H9 (cell line): ENCODE measurements at regions not wholly inside any gene's neighbourhood (a gene's known extent, or its start where the extent isn't known, plus 50 kb on each side); places are given as distances from the start of the nearest gene placed in this dataset.

Experiments
- DNase-seq: peaks from one replicate; pipeline ENCODE4 v3.0.0-alpha.2; 2017
- H2AFZ ChIP-seq: one replicate; pipeline ENCODE4 v1.6.1; 2013; ENCODE audit warnings: mild to moderate bottlenecking, low read length, control low read depth, moderate library complexity
- H2AK5ac ChIP-seq: 2 replicates; pipeline ENCODE4 v1.6.1; 2013; ENCODE audit warnings: low read length, control low read depth, mixed read lengths; ENCODE audit not compliant: insufficient read length
- H2BK120ac ChIP-seq: one replicate; pipeline ENCODE4 v1.6.1; 2013; ENCODE audit warnings: low read depth, mild to moderate bottlenecking, low read length, control low read depth, inconsistent platforms; ENCODE audit not compliant: poor library complexity, severe bottlenecking
- H2BK12ac ChIP-seq: 2 replicates; pipeline ENCODE4 v1.6.1; 2013; ENCODE audit warnings: low read length, control low read depth, mixed read lengths, low read depth; ENCODE audit not compliant: insufficient read length
- H2BK15ac ChIP-seq: 2 replicates; pipeline ENCODE4 v1.6.1; 2013; ENCODE audit warnings: low read depth, low read length, control low read depth
- H2BK20ac ChIP-seq: one replicate; pipeline ENCODE4 v1.6.1; 2013; ENCODE audit warnings: low read depth, mild to moderate bottlenecking, low read length, control low read depth, inconsistent platforms; ENCODE audit not compliant: poor library complexity, severe bottlenecking
- H2BK5ac ChIP-seq: 2 replicates; pipeline ENCODE4 v1.6.1; 2013; ENCODE audit warnings: low read length, control low read depth, mixed read lengths; ENCODE audit not compliant: insufficient read length
- H3K14ac ChIP-seq: 2 replicates; pipeline ENCODE4 v1.6.1; 2013; ENCODE audit warnings: low read length, control low read depth; ENCODE audit not compliant: insufficient read depth
- H3K18ac ChIP-seq: 2 replicates; pipeline ENCODE4 v1.6.1; 2013; ENCODE audit warnings: low read depth, mild to moderate bottlenecking, mixed read lengths, low read length, control low read depth; ENCODE audit not compliant: insufficient read length
- H3K23ac ChIP-seq: 2 replicates; pipeline ENCODE4 v1.6.1; 2013; ENCODE audit warnings: low read length, control low read depth, mixed read lengths, low read depth; ENCODE audit not compliant: insufficient read length
- H3K23me2 ChIP-seq: 2 replicates; pipeline ENCODE4 v1.6.1; 2013; ENCODE audit warnings: low read depth, mild to moderate bottlenecking, mixed read lengths, low read length, control low read depth; ENCODE audit not compliant: insufficient read length, poor library complexity, severe bottlenecking
- H3K27ac ChIP-seq: 2 replicates; pipeline ENCODE4 v1.5.1; 2013; ENCODE audit warnings: low read length, control low read depth, mixed read lengths, low read depth; ENCODE audit not compliant: insufficient read length
- H3K27me3 ChIP-seq: 2 replicates; pipeline ENCODE4 v1.6.1; 2013; ENCODE audit warnings: low read length, control low read depth, inconsistent platforms; ENCODE audit not compliant: insufficient read depth
- H3K4ac ChIP-seq: 2 replicates; pipeline ENCODE4 v1.6.1; 2013; ENCODE audit warnings: low read depth, mild to moderate bottlenecking, control low read depth, inconsistent platforms, low read length, moderate library complexity
- H3K4me1 ChIP-seq: 2 replicates; pipeline ENCODE4 v1.6.1; 2013; ENCODE audit warnings: low read length, control low read depth, inconsistent platforms; ENCODE audit not compliant: insufficient read depth
- H3K4me2 ChIP-seq: 2 replicates; pipeline ENCODE4 v1.6.1; 2013; ENCODE audit warnings: low read length, control low read depth, mixed read lengths; ENCODE audit not compliant: insufficient read length, insufficient read depth
- H3K56ac ChIP-seq: 2 replicates; pipeline ENCODE4 v1.6.1; 2013; ENCODE audit warnings: low read depth, mild to moderate bottlenecking, mixed read lengths, low read length, control low read depth; ENCODE audit not compliant: insufficient read length
- H3K79me1 ChIP-seq: 2 replicates; pipeline ENCODE4 v1.6.1; 2013; ENCODE audit warnings: low read depth, mild to moderate bottlenecking, moderate library complexity, low read length, control low read depth, inconsistent platforms; ENCODE audit not compliant: insufficient read depth, poor library complexity, severe bottlenecking
- H3K79me2 ChIP-seq: 2 replicates; pipeline ENCODE4 v1.6.1; 2013; ENCODE audit warnings: low read length, control low read depth, inconsistent platforms; ENCODE audit not compliant: insufficient read depth
- H3K9ac ChIP-seq: 2 replicates; pipeline ENCODE4 v1.6.1; 2013; ENCODE audit warnings: low read length, control low read depth, mixed read lengths; ENCODE audit not compliant: insufficient read length; ENCODE audit errors: extremely low read depth
- H3K9me3 ChIP-seq: one replicate; pipeline ENCODE4 v1.6.1; 2013; ENCODE audit warnings: low read depth, low read length, inconsistent platforms; ENCODE audit not compliant: control insufficient read depth
- H3T11ph ChIP-seq: one replicate; pipeline ENCODE4 v1.6.1; 2013; ENCODE audit warnings: mild to moderate bottlenecking, low read length, control low read depth, inconsistent platforms
- H4K20me1 ChIP-seq: one replicate; pipeline ENCODE4 v1.6.1; 2013; ENCODE audit not compliant: control insufficient read depth, insufficient read length, insufficient read depth
- H4K5ac ChIP-seq: 2 replicates; pipeline ENCODE4 v1.6.1; 2013; ENCODE audit warnings: low read depth, mild to moderate bottlenecking, mixed read lengths, low read length, control low read depth; ENCODE audit not compliant: insufficient read length
- H4K8ac ChIP-seq: replicated peaks from 2 replicates; pipeline ENCODE4 v1.6.1; 2013; ENCODE audit warnings: low read length, control low read depth, mixed read lengths, low read depth; ENCODE audit not compliant: insufficient read length
- H4K91ac ChIP-seq: 2 replicates; pipeline ENCODE4 v1.6.1; 2013; ENCODE audit warnings: low read depth, mild to moderate bottlenecking, moderate library complexity, mixed read lengths, low read length, control low read depth; ENCODE audit not compliant: insufficient read length
- H3K27ac Mint-ChIP-seq, 3 experiments: 2 replicates in 2 of 3; 3 replicates in 1 of 3; pipeline ENCODE4 v1.8.0; 2020 to 2021; ENCODE audit warnings: mixed read lengths in 3 of 3, mild to moderate bottlenecking in 1 of 3, moderate library complexity in 1 of 3
- H3K27me3 Mint-ChIP-seq: 2 replicates; pipeline ENCODE4 v1.8.0; 2021; ENCODE audit warnings: low read depth, mild to moderate bottlenecking, moderate library complexity, mixed read lengths
- H3K36me3 Mint-ChIP-seq, 3 experiments: 2 replicates in 2 of 3; 3 replicates in 1 of 3; pipeline ENCODE4 v1.8.0; 2020 to 2021; ENCODE audit warnings: low read depth in 3 of 3, mixed read lengths in 3 of 3; ENCODE audit not compliant: insufficient read depth in 1 of 3
- H3K4me1 Mint-ChIP-seq, 2 experiments: 2 replicates each; pipeline ENCODE4 v1.8.0; 2020; ENCODE audit warnings: mixed read lengths in 2 of 2
- H3K4me3 Mint-ChIP-seq, 2 experiments: 2 replicates in 1 of 2; 3 replicates in 1 of 2; pipeline ENCODE4 v1.8.0; 2020 to 2021; ENCODE audit warnings: mild to moderate bottlenecking in 2 of 2, mixed read lengths in 2 of 2, moderate library complexity in 1 of 2
- H3K9me3 Mint-ChIP-seq, 2 experiments: 2 replicates in 1 of 2; 3 replicates in 1 of 2; pipeline ENCODE4 v1.8.0; 2020; ENCODE audit warnings: mild to moderate bottlenecking in 2 of 2, mixed read lengths in 2 of 2, moderate library complexity in 1 of 2
- WGBS: extraction: QIAGEN DNeasy Blood & Tissue Kit; methylation state at CpG from one replicate; pipeline ENCODE4 v1.1.7; 2013; ENCODE audit warnings: missing lambda C conversion rate, low lambda C conversion rate, mixed read lengths; ENCODE audit not compliant: insufficient read length; ENCODE audit errors: extremely low coverage; 5-methylcytosine and 5-hydroxymethylcytosine counted together
- TF ChIP-seq, protein P1 (sequence below): fragments of 200-600 bp; sonication (generic); conservative IDR thresholded peaks from 3 replicates; pipeline ENCODE4 v1.8.0; 2021; ENCODE audit warnings: antibody characterized with exemption, mild to moderate bottlenecking

DNA sequence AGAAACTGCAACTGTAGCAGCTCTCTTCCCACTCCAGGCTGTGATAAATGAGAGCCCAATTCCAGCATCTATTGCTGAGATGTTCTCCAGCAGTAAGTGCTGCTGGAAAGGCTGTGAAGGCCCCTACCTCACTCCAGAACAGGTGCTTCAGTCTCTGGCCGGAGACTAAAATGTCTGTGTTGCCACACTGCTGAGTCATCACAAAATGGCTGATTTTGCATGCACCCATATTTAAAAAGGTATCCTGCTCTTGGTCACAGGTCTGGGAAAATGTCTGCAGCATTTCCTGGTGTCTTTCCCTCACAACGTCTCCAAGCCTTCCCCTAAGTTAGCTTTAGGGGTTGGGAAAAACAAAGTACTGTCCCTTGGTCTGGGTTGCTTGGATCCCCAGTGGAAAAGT lies 95.1 kb downstream of the TPBG start:
- Histone ChIP-seq H3K27ac (no peak overlapping the region), H3K4me1 (no peaks in the 10 kb centered on the region), H2BK12ac (no peak overlapping the region), H3K4ac (no peak overlapping the region), H2AFZ (no peak overlapping the region), H3K9ac (no peak overlapping the region), H2BK20ac (no peak overlapping the region), H3K23me2 (no peaks in the 10 kb centered on the region), H2BK120ac (no peak overlapping the region), H4K20me1 (no peaks in the 10 kb centered on the region), H3K23ac (no peak overlapping the region), H4K5ac (no peak overlapping the region), H3K18ac (no peak overlapping the region), H3K27me3 (no peaks in the 10 kb centered on the region), H2BK15ac (no peak overlapping the region), H3K9me3 (no peaks in the 10 kb centered on the region), H4K91ac (no peak overlapping the region), H3K79me1 (no peaks in the 10 kb centered on the region), H3K79me2 (no peaks in the 10 kb centered on the region), H3K14ac (no peak overlapping the region), H3K4me2 (no peak overlapping the region), H4K8ac (no peak overlapping the region), H3T11ph (no peak overlapping the region), H2BK5ac (no peak overlapping the region), H2AK5ac (no peak overlapping the region), H3K56ac (no peak overlapping the region)
- H3K27ac Mint-ChIP-seq: no peak overlapping the region
- no peak overlapping the region for H3K4me3 Mint-ChIP-seq
- H3K9me3 Mint-ChIP-seq: peaks cover 9 to 19% of the 10 kb centered on the region in 2 experiments; a peak in 4 of 5 replicates
- peaks cover 3 to 16% (median 7%) of the 10 kb centered on the region in 3 experiments; a peak in 5 of 7 replicates for H3K36me3 Mint-ChIP-seq
- TF ChIP-seq, protein P1, sequence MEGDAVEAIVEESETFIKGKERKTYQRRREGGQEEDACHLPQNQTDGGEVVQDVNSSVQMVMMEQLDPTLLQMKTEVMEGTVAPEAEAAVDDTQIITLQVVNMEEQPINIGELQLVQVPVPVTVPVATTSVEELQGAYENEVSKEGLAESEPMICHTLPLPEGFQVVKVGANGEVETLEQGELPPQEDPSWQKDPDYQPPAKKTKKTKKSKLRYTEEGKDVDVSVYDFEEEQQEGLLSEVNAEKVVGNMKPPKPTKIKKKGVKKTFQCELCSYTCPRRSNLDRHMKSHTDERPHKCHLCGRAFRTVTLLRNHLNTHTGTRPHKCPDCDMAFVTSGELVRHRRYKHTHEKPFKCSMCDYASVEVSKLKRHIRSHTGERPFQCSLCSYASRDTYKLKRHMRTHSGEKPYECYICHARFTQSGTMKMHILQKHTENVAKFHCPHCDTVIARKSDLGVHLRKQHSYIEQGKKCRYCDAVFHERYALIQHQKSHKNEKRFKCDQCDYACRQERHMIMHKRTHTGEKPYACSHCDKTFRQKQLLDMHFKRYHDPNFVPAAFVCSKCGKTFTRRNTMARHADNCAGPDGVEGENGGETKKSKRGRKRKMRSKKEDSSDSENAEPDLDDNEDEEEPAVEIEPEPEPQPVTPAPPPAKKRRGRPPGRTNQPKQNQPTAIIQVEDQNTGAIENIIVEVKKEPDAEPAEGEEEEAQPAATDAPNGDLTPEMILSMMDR: no peak
- H3K27me3 Mint-ChIP-seq: no peaks in the 10 kb centered on the region
- no peaks in the 10 kb centered on the region for H3K4me1 Mint-ChIP-seq
- DNase-seq: no peak
- WGBS: no CpG with 5 or more reads among the region's 2 CpGs
